DND-41 (cell line): ENCODE measurements at regions not wholly inside any gene's neighbourhood (a gene's known extent, or its start where the extent isn't known, plus 50 kb on each side); places are given as distances from the start of the nearest gene placed in this dataset.

ENCODE experiments used
- EZH2 ChIP-seq: IDR thresholded peaks from 3 replicates; pipeline ENCODE4 v1.6.1; 2012; ENCODE audit warnings: borderline replicate concordance, low read depth, mild to moderate bottlenecking, moderate library complexity, low read length, inconsistent platforms; ENCODE audit not compliant: severe bottlenecking
- TF ChIP-seq, protein P1 (sequence below): IDR thresholded peaks from 2 replicates; pipeline ENCODE4 v1.5.1; 2012; ENCODE audit warnings: borderline replicate concordance, low read length, moderate library complexity, mild to moderate bottlenecking; ENCODE audit not compliant: poor library complexity, severe bottlenecking; ENCODE audit errors: extremely low read depth

DNA sequence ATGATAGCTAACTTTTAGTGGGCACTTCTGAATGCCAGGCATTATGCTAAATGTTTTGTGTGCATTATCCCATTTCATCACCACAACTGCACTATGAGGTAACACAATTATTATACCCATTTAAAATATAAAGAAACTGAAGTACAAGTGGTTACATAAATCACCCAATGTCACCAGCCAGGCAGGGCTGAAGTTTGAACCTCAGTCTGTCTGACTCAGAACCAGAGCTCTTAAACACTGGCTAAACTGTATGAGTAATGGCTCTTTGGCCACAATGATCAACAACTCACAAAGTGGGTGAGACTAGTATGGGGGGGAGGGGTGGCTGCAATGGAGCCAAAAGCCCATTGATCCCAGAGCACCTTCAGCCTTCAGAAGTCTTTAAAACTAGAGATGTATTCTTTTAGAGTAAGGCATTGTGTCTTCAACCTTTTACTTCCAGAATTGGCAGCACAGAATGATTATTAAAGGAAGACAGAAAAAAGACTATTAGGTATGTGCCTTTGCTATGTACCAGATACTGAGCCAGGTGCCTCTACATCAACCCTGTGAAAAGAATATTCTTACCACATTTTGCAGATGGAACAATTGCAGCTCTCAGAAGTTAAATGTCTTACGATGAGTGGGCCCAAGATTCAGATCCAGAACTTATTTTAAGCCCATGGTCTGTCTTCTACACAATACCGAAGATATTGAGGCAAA lies 166.9 kb downstream of the UACA start:
- TF ChIP-seq, protein P1, sequence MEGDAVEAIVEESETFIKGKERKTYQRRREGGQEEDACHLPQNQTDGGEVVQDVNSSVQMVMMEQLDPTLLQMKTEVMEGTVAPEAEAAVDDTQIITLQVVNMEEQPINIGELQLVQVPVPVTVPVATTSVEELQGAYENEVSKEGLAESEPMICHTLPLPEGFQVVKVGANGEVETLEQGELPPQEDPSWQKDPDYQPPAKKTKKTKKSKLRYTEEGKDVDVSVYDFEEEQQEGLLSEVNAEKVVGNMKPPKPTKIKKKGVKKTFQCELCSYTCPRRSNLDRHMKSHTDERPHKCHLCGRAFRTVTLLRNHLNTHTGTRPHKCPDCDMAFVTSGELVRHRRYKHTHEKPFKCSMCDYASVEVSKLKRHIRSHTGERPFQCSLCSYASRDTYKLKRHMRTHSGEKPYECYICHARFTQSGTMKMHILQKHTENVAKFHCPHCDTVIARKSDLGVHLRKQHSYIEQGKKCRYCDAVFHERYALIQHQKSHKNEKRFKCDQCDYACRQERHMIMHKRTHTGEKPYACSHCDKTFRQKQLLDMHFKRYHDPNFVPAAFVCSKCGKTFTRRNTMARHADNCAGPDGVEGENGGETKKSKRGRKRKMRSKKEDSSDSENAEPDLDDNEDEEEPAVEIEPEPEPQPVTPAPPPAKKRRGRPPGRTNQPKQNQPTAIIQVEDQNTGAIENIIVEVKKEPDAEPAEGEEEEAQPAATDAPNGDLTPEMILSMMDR, result no peak
- TF ChIP-seq EZH2, result no peak
